HEK293T (cell line): ENCODE measurements at regions not wholly inside any gene's neighbourhood (a gene's known extent, or its start where the extent isn't known, plus 50 kb on each side); places are given as distances from the start of the nearest gene placed in this dataset.

Source experiments
- CTCF ChIA-PET: fragments of 350-600 bp; formaldehyde crosslinking; extraction: SDS; loops from one replicate; lab custom pipeline; 2021; ENCODE audit warnings: antibody characterized with exemption, inconsistent platforms; lab: Yijun Ruan, JAX
- POLR2A ChIA-PET: fragments of 350-600 bp; formaldehyde crosslinking; extraction: SDS; loops from one replicate; lab custom pipeline; 2020; ENCODE audit warnings: antibody characterized with exemption, inconsistent platforms; lab: Yijun Ruan, JAX
- DNase-seq: peaks from one replicate; pipeline ENCODE4 v3.0.0; 2012; ENCODE audit warnings: mixed read lengths; ENCODE audit errors: extremely low spot score
- ARNT ChIP-seq: fragments of 450-650 bp; IDR thresholded peaks from 2 replicates; pipeline ENCODE4 v1.6.1; 2017; ENCODE audit warnings: mild to moderate bottlenecking
- BHLHE40 ChIP-seq: fragments of 450-650 bp; IDR thresholded peaks from 2 replicates; pipeline ENCODE4 v1.6.1; 2016; ENCODE audit warnings: mild to moderate bottlenecking, moderate library complexity, borderline replicate concordance
- CTBP1 ChIP-seq: fragments of 450-650 bp; IDR thresholded peaks from 2 replicates; pipeline ENCODE4 v1.6.1; 2016; ENCODE audit warnings: borderline replicate concordance
- ELF4 ChIP-seq: fragments of 450-650 bp; IDR thresholded peaks from 2 replicates; pipeline ENCODE4 v1.6.1; 2017; ENCODE audit warnings: antibody characterized with exemption
- FOXA1 ChIP-seq: fragments of 450-650 bp; IDR thresholded peaks from 2 replicates; pipeline ENCODE4 v1.6.1; 2016; ENCODE audit warnings: mild to moderate bottlenecking
- FOXK2 ChIP-seq: fragments of 450-650 bp; IDR thresholded peaks from 2 replicates; pipeline ENCODE4 v1.6.1; 2016; ENCODE audit warnings: mild to moderate bottlenecking
- FOXM1 ChIP-seq: fragments of 450-650 bp; IDR thresholded peaks from 2 replicates; pipeline ENCODE4 v1.6.1; 2017; ENCODE audit warnings: mild to moderate bottlenecking, borderline replicate concordance
- HDGF ChIP-seq: fragments of 450-650 bp; IDR thresholded peaks from 2 replicates; pipeline ENCODE4 v1.6.1; 2017; ENCODE audit warnings: antibody characterized with exemption, borderline replicate concordance
- L3MBTL2 ChIP-seq: fragments of 450-650 bp; conservative IDR thresholded peaks from 2 replicates; pipeline ENCODE4 v1.6.1; 2016; ENCODE audit warnings: mild to moderate bottlenecking
- LEF1 ChIP-seq: fragments of 450-650 bp; IDR thresholded peaks from 2 replicates; pipeline ENCODE4 v1.6.1; 2017; ENCODE audit warnings: mild to moderate bottlenecking, borderline replicate concordance
- NFRKB ChIP-seq: fragments of 450-650 bp; IDR thresholded peaks from 2 replicates; pipeline ENCODE4 v1.6.1; 2016; ENCODE audit warnings: mild to moderate bottlenecking, moderate library complexity
- SP1 ChIP-seq: fragments of 450-650 bp; IDR thresholded peaks from 2 replicates; pipeline ENCODE4 v1.6.1; 2017
- SUZ12 ChIP-seq: fragments of 450-650 bp; IDR thresholded peaks from 2 replicates; pipeline ENCODE4 v1.6.1; 2016; ENCODE audit warnings: mild to moderate bottlenecking
- TARDBP ChIP-seq: fragments of 450-650 bp; IDR thresholded peaks from 2 replicates; pipeline ENCODE4 v1.6.1; 2016
- ZNF384 ChIP-seq: fragments of 450-650 bp; IDR thresholded peaks from 2 replicates; pipeline ENCODE4 v1.6.1; 2016
- TF ChIP-seq, protein P1 (sequence below): fragments of 450-650 bp; IDR thresholded peaks from 2 replicates; pipeline ENCODE4 v1.6.1; 2016

DNA sequence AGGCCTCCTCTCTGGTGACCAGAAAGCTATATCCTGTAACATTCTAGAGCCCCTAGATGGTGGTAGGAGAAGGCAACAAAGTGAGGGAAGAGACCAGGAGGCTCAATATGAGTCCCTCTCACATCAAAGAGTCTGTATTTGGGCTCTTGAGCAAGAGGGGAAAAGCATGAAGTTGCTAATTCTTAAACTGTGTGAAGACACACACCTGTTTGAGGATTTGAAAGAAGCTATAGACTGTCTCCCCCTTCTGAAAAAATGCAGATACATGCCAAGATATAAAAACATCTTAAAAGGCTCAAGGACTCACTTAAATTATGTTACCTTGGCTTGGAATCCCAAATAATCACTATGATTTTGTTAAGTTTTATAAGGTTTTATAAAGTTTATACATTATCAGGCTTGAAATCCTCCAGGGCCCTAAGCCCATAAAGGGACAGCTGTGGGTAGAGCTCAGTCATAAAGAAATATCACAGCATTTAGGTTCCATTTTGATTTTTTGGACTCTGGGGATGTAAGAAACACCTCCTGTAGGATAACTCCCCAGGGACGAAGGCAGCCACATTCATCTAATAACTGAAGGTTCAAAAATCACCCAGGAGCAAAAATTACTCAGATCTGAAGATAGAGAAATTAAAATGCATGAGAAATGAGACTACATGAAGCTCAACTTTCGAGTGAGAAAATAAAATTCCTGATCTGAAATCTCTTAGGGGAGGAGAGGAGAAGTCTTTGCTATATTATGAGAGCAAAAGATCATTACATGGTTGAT is 136.1 kb upstream of the LGALSL start:
- POLR2A ChIA-PET, result no interaction called here
- no peak for TF ChIP-seq NFRKB
- TF ChIP-seq SUZ12, result no peak
- TF ChIP-seq CTBP1, result no peak
- TF ChIP-seq HDGF, result no peak
- no peak for TF ChIP-seq FOXK2
- no peak for TF ChIP-seq LEF1
- TF ChIP-seq TARDBP, result no peak
- TF ChIP-seq, protein P1, sequence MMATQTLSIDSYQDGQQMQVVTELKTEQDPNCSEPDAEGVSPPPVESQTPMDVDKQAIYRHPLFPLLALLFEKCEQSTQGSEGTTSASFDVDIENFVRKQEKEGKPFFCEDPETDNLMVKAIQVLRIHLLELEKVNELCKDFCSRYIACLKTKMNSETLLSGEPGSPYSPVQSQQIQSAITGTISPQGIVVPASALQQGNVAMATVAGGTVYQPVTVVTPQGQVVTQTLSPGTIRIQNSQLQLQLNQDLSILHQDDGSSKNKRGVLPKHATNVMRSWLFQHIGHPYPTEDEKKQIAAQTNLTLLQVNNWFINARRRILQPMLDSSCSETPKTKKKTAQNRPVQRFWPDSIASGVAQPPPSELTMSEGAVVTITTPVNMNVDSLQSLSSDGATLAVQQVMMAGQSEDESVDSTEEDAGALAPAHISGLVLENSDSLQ, result no peak
- TF ChIP-seq FOXM1, result no peak
- no peak for TF ChIP-seq FOXA1
- no peak for TF ChIP-seq ARNT
- TF ChIP-seq BHLHE40, result no peak
- TF ChIP-seq L3MBTL2, result no peak
- no peak for TF ChIP-seq ZNF384
- no peak for TF ChIP-seq SP1
- TF ChIP-seq ELF4, result no peak
- CTCF ChIA-PET, result no interaction called here
- no peak for DNase-seq

DNA sequence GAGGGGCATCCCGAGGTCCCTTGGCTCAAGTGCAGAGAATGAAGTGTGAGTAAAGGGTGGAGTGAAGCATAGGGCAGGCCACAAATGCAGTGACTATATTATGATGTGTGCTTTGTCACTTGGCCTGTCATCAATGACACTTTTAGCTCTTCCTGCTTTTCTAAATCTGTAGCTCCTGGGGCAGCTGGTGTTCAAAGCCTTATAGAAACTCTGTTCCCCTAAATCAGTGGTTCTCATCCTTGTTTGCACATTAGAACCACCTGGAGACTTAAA is 135.6 kb upstream of the LGALSL start:
- ChIA-PET CTCF (no interaction called here), POLR2A (no interaction called here)

GRCh38 chr2:64319896-64320295 is 134.1 kb upstream of the LGALSL start:
- no peak for DNase-seq
- CTCF ChIA-PET, result no interaction called here
- POLR2A ChIA-PET, result no interaction called here
- TF ChIP-seq L3MBTL2, result no peak
- no peak for TF ChIP-seq TARDBP
- TF ChIP-seq FOXA1, result no peak
- TF ChIP-seq SP1, result no peak
- no peak for TF ChIP-seq HDGF
- TF ChIP-seq LEF1, result no peak
- TF ChIP-seq CTBP1, result no peak
- TF ChIP-seq FOXM1, result no peak
- no peak for TF ChIP-seq BHLHE40
- TF ChIP-seq, protein P1, result no peak
- no peak for TF ChIP-seq ZNF384
- TF ChIP-seq SUZ12, result no peak
- TF ChIP-seq ELF4, result no peak
- no peak for TF ChIP-seq ARNT
- no peak for TF ChIP-seq FOXK2
- TF ChIP-seq NFRKB, result no peak

More for the DNA sequence above, 135.6 kb upstream of the LGALSL start:
- DNase-seq, result no peak
- TF ChIP-seq ZNF384 (no peak), CTBP1 (no peak), BHLHE40 (no peak), TARDBP (no peak), FOXM1 (no peak), LEF1 (no peak), FOXK2 (no peak), SUZ12 (no peak), NFRKB (no peak), SP1 (no peak), L3MBTL2 (no peak), HDGF (no peak), FOXA1 (no peak), ARNT (no peak), ELF4 (no peak)
- TF ChIP-seq, protein P1, result no peak

DNA sequence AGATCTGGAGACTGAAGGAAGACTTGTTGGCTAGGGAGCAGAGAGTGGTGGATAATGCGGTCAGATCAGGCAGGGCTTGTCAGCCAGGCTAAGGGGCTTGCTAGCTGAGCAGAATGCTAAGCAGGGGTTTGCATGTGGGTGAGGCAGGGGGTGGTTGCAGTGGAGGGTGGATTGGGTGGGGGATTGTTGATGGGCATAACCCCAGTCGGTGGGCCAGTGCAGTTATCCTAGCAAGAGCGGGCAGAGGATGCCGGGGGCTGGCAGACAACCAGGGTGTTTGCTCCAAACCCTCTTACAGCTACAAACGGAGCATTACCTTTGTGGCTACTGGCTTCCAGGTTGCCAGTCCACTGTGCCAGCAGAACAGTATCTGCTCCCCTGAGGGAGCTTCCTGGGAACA is 131.5 kb upstream of the LGALSL start:
- CTCF ChIA-PET, result no interaction called here
- TF ChIP-seq SUZ12 (no peak), L3MBTL2 (no peak), FOXM1 (no peak), BHLHE40 (no peak), CTBP1 (no peak), FOXK2 (no peak), FOXA1 (no peak), NFRKB (no peak)
- DNase-seq, result no peak
- POLR2A ChIA-PET, result no interaction called here

DNA sequence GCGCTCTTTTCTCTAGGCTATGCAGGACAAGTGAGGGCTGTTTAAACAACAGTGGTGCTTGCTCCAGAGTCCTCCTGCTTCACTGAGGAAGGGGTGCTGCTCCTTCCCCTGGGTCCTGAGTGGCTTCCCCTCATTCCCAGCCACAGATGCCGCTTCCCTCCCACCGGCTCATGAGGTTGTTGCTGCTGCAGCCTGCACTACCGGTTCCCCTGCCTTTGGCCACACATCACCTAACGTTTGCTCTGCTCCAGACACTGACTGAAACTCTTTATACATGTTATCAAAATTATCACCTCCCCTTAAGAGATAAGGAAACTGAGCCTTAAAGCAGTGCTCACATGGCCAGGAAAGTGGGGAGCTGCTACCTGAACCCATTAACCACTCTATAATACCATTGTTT is 130.8 kb upstream of the LGALSL start:
- POLR2A ChIA-PET, result no interaction called here
- DNase-seq, result no peak
- CTCF ChIA-PET, result no interaction called here
- TF ChIP-seq BHLHE40 (no peak), SP1 (no peak), SUZ12 (no peak), LEF1 (no peak), FOXM1 (no peak), ELF4 (no peak), FOXK2 (no peak), NFRKB (no peak), FOXA1 (no peak), TARDBP (no peak), CTBP1 (no peak)

DNA sequence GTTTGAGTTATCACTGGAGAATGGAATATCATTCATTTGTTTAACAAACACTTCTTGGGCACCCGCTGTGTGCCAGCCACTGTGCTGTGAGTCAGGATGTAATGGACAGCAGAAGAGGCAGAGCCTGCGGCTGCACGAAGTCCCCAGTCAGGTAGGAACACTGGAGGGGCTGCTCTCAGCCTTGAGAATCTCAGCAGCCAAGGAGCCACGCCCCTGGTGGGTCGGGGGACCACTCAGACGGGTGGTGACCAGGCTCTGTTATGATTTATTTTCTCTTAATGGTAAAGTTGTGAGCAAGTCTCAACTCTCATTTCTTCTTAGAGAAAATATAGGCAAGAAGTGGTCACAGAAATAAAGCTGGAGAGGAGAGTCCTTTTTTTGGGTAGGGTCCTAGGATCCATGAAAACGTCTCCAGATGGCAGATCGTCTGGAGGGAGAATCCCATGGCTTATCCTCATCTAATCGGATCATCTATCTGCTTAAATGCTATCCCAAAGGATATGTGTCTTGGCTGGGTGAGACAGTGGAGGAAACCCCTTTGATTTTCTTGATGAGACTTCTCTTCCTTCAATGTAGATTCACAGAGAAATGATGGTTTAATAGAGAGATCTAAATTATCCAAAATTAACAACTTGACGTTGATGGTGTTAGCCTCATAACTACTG is 129.1 kb upstream of the LGALSL start:
- ChIA-PET POLR2A (no interaction called here), CTCF (interaction anchor here (2.5 kb wide), 1 partner anchor 163 kb away, joined by 6 read pairs; no protein-coding TSS in a partner anchor)
- TF ChIP-seq CTBP1 (no peak), HDGF (no peak), LEF1 (no peak), BHLHE40 (no peak), TARDBP (no peak), ZNF384 (no peak), SUZ12 (no peak), FOXA1 (no peak), L3MBTL2 (no peak), ELF4 (no peak), FOXK2 (no peak), NFRKB (no peak), FOXM1 (no peak), SP1 (no peak), ARNT (no peak)
- TF ChIP-seq, protein P1, result no peak
- no peak for DNase-seq
